SU-DHL-6 (cell line): ENCODE measurements at regions not wholly inside any gene's neighbourhood (a gene's known extent, or its start where the extent isn't known, plus 50 kb on each side); places are given as distances from the start of the nearest gene placed in this dataset.

Experiments
- H2AFZ ChIP-seq: fragments of 200-600 bp; sonication (generic); 2 replicates; pipeline ENCODE4 v1.6.1; 2014; ENCODE audit warnings: low read depth, mild to moderate bottlenecking, moderate library complexity, mixed read lengths, antibody characterized with exemption, low read length; ENCODE audit not compliant: severe bottlenecking
- H3F3A ChIP-seq: fragments of 200-600 bp; shearing (Covaris generic); 2 replicates; pipeline ENCODE4 v1.6.0; 2016; ENCODE audit warnings: antibody characterized with exemption, mild to moderate bottlenecking; ENCODE audit not compliant: insufficient read depth
- H3K27ac ChIP-seq: fragments of 200-600 bp; sonication (generic); 2 replicates; pipeline ENCODE4 v1.5.1; 2016; ENCODE audit warnings: low read depth, mild to moderate bottlenecking, low read length, moderate library complexity, mixed read lengths
- H3K27me3 ChIP-seq: fragments of 200-600 bp; sonication (generic), shearing (Covaris generic); 2 replicates; pipeline ENCODE4 v1.6.0; 2014; ENCODE audit warnings: mild to moderate bottlenecking, low read length
- H3K36me3 ChIP-seq: fragments of 200-600 bp; sonication (generic); 2 replicates; pipeline ENCODE4 v1.6.1; 2014; ENCODE audit warnings: mild to moderate bottlenecking, low read length, mixed read lengths
- H3K4me2 ChIP-seq: fragments of 300-600, 200-600 bp; shearing (Covaris generic), sonication (generic); 2 replicates; pipeline ENCODE4 v1.6.0; 2014; ENCODE audit warnings: low read length, low read depth, mild to moderate bottlenecking; ENCODE audit not compliant: poor library complexity, severe bottlenecking
- H3K4me3 ChIP-seq: fragments of 200-600 bp; sonication (generic); 2 replicates; pipeline ENCODE4 v1.5.1; 2014; ENCODE audit warnings: antibody characterized with exemption, low read length, mild to moderate bottlenecking, mixed read lengths; ENCODE audit not compliant: insufficient read depth, poor library complexity, severe bottlenecking
- H3K79me2 ChIP-seq: fragments of 200-600 bp; sonication (generic); 2 replicates; pipeline ENCODE4 v1.6.1; 2014; ENCODE audit warnings: mild to moderate bottlenecking, low read length, moderate library complexity; ENCODE audit not compliant: insufficient read depth
- H3K9ac ChIP-seq: fragments of 200-600 bp; sonication (generic); 2 replicates; pipeline ENCODE4 v1.7.0; 2014; ENCODE audit warnings: mild to moderate bottlenecking, low read length
- H3K9me2 ChIP-seq: fragments of 200-600 bp; sonication (generic); replicated peaks from 2 replicates; pipeline ENCODE4 v1.6.1; 2014; ENCODE audit warnings: low read length; ENCODE audit not compliant: insufficient read depth
- H3K9me3 ChIP-seq: fragments of 200-600 bp; sonication (generic); 2 replicates; pipeline ENCODE4 v1.6.1; 2014; ENCODE audit warnings: low read length, mixed read lengths; ENCODE audit not compliant: insufficient read depth
- H4K20me1 ChIP-seq: fragments of 200-600 bp; sonication (generic); 2 replicates; pipeline ENCODE4 v1.6.1; 2014; ENCODE audit warnings: low read depth, mild to moderate bottlenecking, antibody characterized with exemption, low read length, moderate library complexity, mixed read lengths
- EZH2phosphoT487 ChIP-seq: fragments of 200-600 bp; sonication (generic), shearing (Covaris generic); conservative IDR thresholded peaks from 2 replicates; pipeline ENCODE4 v1.6.1; 2018; ENCODE audit warnings: mild to moderate bottlenecking, antibody characterized with exemption, low read length, moderate library complexity, mixed read lengths
- TF ChIP-seq, protein P1 (sequence below): fragments of 200-600 bp; sonication (generic); IDR thresholded peaks from one replicate; pipeline ENCODE4 v1.5.1; 2017; ENCODE audit warnings: antibody characterized with exemption, mild to moderate bottlenecking, low read length, moderate library complexity; ENCODE audit not compliant: insufficient read depth, poor library complexity, severe bottlenecking

DNA sequence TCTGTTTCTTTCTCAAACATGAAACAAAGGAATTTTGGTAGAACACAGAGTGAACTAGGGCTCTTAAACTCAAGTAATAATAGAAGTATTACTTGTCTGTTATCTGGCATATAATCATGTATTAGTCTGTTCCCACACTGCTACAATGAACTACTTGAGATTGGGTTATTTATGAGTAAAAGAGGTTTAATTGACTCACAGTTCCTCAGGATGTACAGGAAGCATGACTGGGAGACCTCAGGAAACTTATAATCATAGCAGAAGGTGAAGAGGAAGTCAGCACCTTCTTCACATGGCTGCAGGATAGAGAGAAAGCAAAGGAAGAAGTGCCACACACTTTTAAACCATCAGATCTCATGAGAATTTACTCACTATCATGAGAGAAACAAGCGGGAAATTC lies 273.4 kb downstream of the ETS1 start:
- Histone ChIP-seq H3K9ac (no peak overlapping the region), H3K27ac (no peak overlapping the region), H3K4me3 (no peak overlapping the region), H4K20me1 (no peaks in the 10 kb centered on the region), H3K9me2 (no peaks in the 10 kb centered on the region), H2AFZ (no peak overlapping the region), H3K27me3 (no peaks in the 10 kb centered on the region), H3F3A (no peaks in the 10 kb centered on the region), H3K4me2 (no peak overlapping the region), H3K79me2 (no peaks in the 10 kb centered on the region), H3K9me3 (no peaks in the 10 kb centered on the region), H3K36me3 (no peaks in the 10 kb centered on the region)
- no peak for TF ChIP-seq EZH2phosphoT487
- TF ChIP-seq, protein P1, sequence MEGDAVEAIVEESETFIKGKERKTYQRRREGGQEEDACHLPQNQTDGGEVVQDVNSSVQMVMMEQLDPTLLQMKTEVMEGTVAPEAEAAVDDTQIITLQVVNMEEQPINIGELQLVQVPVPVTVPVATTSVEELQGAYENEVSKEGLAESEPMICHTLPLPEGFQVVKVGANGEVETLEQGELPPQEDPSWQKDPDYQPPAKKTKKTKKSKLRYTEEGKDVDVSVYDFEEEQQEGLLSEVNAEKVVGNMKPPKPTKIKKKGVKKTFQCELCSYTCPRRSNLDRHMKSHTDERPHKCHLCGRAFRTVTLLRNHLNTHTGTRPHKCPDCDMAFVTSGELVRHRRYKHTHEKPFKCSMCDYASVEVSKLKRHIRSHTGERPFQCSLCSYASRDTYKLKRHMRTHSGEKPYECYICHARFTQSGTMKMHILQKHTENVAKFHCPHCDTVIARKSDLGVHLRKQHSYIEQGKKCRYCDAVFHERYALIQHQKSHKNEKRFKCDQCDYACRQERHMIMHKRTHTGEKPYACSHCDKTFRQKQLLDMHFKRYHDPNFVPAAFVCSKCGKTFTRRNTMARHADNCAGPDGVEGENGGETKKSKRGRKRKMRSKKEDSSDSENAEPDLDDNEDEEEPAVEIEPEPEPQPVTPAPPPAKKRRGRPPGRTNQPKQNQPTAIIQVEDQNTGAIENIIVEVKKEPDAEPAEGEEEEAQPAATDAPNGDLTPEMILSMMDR: no peak

DNA sequence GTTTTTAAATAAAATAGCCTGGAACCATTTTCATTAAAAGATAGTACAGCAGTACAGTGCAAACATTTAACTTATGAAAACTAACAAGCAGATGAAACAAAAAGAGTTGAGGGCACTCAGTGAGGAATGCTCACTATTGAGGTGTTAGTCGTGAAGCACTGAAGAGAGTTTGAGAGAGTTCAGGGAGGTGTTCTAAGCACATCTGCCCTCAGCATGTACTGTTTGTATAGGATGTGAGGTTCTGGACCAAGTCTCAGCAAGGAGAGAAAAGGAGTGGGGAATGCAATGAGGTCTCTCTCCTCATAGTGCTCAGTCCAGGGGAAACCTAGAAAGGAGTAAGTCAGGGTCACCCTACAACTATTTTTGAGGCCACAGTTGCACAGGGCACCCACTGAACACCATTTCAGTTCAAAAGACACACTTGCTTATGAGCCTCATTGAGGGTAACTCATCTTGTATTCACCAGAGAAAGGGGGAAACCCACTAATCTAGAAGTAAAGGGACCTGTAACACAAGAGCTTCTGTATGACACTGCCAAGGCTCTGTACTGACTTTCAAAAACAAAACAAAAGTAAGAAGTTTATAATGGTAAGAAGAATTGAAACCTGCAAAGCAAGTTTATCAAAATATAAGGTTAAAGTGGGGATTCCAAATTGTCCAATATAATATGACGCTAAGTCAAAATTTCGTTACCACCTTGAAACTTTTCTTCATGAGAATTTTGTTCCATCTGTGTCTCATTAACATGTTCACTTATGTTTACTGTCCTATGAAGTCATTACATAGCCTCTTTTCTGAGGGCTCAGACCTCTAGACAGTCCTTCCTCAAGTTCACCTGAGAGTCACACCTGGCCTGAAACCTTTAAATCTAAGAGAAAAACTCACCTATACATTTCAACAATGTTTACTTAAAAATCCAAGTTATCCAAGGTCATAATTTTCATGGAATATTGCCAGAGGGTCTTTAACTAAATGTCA lies 275.3 kb downstream of the ETS1 start:
- Histone ChIP-seq H3K36me3 (no peaks in the 10 kb centered on the region), H3F3A (no peaks in the 10 kb centered on the region), H3K4me2 (no peak overlapping the region), H2AFZ (no peak overlapping the region), H3K9ac (no peak overlapping the region), H3K27ac (no peak overlapping the region), H3K9me2 (no peaks in the 10 kb centered on the region), H3K4me3 (no peak overlapping the region), H3K79me2 (no peaks in the 10 kb centered on the region), H3K9me3 (no peaks in the 10 kb centered on the region), H3K27me3 (no peaks in the 10 kb centered on the region), H4K20me1 (no peaks in the 10 kb centered on the region)
- TF ChIP-seq, protein P1: no peak
- TF ChIP-seq EZH2phosphoT487: no peak

DNA sequence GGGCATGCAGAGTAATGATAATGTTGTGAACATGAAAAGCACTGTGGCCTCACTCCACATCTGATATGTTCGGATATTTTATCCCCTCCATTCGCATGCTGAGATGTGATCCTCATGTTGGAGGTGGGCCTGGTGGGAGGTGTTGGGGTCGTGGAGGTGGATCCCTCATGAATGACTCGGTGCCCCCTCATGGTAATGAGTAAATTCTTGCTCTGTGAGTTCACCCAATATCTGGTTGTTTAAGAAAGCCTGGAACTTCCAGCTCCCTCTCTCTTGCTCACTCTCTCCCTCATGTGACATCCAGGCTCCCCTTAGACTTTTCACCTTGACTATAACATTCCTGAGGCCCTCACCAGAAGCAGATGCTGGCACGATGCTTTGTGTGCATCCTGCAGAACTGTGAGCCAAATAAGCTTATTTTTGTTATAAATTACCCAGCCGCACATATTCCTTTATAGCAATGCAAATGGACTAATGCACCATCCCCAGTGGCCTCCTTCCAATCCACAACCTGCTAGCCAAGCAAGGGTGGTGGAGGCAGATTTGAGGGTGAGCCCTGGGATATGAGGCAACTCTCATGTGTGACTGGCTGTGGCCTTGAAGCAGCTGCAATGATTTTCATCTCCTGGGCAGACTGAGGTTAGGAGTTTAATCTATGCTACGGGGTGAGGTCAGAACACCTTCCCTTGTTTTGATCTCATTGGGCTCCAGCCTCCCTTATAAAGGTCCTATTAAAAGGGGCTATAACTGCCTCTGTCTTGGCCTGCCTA lies 276.5 kb downstream of the ETS1 start:
- no peak for TF ChIP-seq EZH2phosphoT487
- TF ChIP-seq, protein P1: no peak
- H3K9me2 ChIP-seq: no peaks in the 10 kb centered on the region
- no peak overlapping the region for H3K9ac ChIP-seq
- H4K20me1 ChIP-seq: no peaks in the 10 kb centered on the region
- no peak overlapping the region for H2AFZ ChIP-seq
- H3K9me3 ChIP-seq: no peaks in the 10 kb centered on the region
- no peak overlapping the region for H3K4me3 ChIP-seq
- H3K36me3 ChIP-seq: no peaks in the 10 kb centered on the region
- no peaks in the 10 kb centered on the region for H3K79me2 ChIP-seq
- no peaks in the 10 kb centered on the region for H3K27me3 ChIP-seq
- no peaks in the 10 kb centered on the region for H3F3A ChIP-seq
- no peak overlapping the region for H3K27ac ChIP-seq
- H3K4me2 ChIP-seq: no peak overlapping the region
